Left renal cortex interstitium (tissue), 4 donors: ENCODE measurements at regions not wholly inside any gene's neighbourhood (a gene's known extent, or its start where the extent isn't known, plus 50 kb on each side); places are given as distances from the start of the nearest gene placed in this dataset.
"Not testable (repeated sequence)": the region's sequence is repeated elsewhere in the genome, so short reads cannot be mapped to it uniquely, and the experiment has no call there.

Experiments
- DNase-seq, 4 donors: peaks; one replicate each; pipeline ENCODE4 v3.0.0-alpha.2; 2013; ENCODE audit warnings: low read depth in 4 of 4, low spot score in 2 of 4, missing footprints in 1 of 4

GRCh38 chr5:121064241-121064640 is 600.1 kb downstream of the PRR16 start:
- DNase-seq = not testable (repeated sequence)

- no peak for DNase-seq
Measured at GRCh38 chr5:121086671-121087070, 622.6 kb downstream of the PRR16 start.

GRCh38 chr5:121087560-121087959 is 623.5 kb downstream of the PRR16 start:
- DNase-seq = no peak

GRCh38 chr5:121088341-121088740 is 624.2 kb downstream of the PRR16 start:
- no peak for DNase-seq

- no peak for DNase-seq
Measured at GRCh38 chr5:121090822-121091221, 626.7 kb downstream of the PRR16 start.

GRCh38 chr5:121100931-121101330 is 636.8 kb downstream of the PRR16 start:
- no peak for DNase-seq

- no peak for DNase-seq
Measured at GRCh38 chr5:121105921-121106320, 641.8 kb downstream of the PRR16 start.

GRCh38 chr5:121106721-121107690 is 642.9 kb downstream of the PRR16 start:
- DNase-seq = not testable (repeated sequence)

- no peak for DNase-seq
Measured at GRCh38 chr5:121108725-121109124, 644.6 kb downstream of the PRR16 start.

GRCh38 chr5:121109817-121110216 is 645.7 kb downstream of the PRR16 start:
- no peak for DNase-seq

GRCh38 chr5:121121786-121122185 is 657.7 kb downstream of the PRR16 start:
- no peak for DNase-seq

GRCh38 chr5:121138495-121138907 is 674.4 kb downstream of the PRR16 start:
- DNase-seq = no peak

GRCh38 chr5:121138952-121139351 is 674.9 kb downstream of the PRR16 start:
- no peak for DNase-seq

GRCh38 chr5:121144764-121145163 is 680.7 kb downstream of the PRR16 start:
- no peak for DNase-seq

GRCh38 chr5:121151534-121151933 is 687.4 kb downstream of the PRR16 start:
- DNase-seq = no peak

- no peak for DNase-seq
Measured at GRCh38 chr5:121152411-121152810, 688.3 kb downstream of the PRR16 start.

GRCh38 chr5:121156565-121156964 is 692.5 kb downstream of the PRR16 start:
- no peak for DNase-seq

GRCh38 chr5:121158451-121158850 is 693.2 kb upstream of the FTMT start:
- no peak for DNase-seq

- DNase-seq = no peak
Measured at GRCh38 chr5:121160591-121160990, 691.1 kb upstream of the FTMT start.

GRCh38 chr5:121164632-121165031 is 687.0 kb upstream of the FTMT start:
- DNase-seq = no peak

- no peak for DNase-seq
Measured at GRCh38 chr5:121171361-121171760, 680.3 kb upstream of the FTMT start.

- no peak for DNase-seq
Measured at GRCh38 chr5:121171834-121172233, 679.8 kb upstream of the FTMT start.
